HG03565 (cell line): ENCODE measurements at regions not wholly inside any gene's neighbourhood (a gene's known extent, or its start where the extent isn't known, plus 50 kb on each side); places are given as distances from the start of the nearest gene placed in this dataset.

Experiments
- ATAC-seq: cut with Tn5 transposase; IDR thresholded peaks from one replicate; pipeline ENCODE4 v1.9.1; 2021; ENCODE audit warnings: mild to moderate bottlenecking, moderate library complexity; ENCODE audit not compliant: unreplicated experiment

DNA sequence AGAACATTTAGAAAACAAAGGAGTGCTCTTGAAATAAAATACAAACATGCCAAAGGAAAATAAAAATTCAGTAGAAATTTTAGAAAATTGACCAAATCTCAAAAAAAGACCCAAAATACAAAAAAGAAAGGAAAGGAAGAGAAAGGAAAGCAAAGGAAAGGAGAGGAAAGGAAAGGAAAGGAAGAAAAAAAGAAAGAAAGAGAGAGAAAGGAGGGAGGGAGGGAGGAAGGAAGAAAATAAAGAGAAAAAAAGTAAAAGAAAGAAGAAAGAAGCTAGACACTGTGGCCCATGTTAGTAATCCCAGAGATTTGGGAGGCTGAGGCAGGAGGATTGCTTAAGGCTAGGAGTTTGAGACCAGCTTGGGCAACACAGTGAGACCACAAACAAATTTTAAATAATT, 500.1 kb upstream of the VRK2 start:
- ATAC-seq, result no peak

- peak; percentile 75 for ATAC-seq
Measured at GRCh38 chr2:57549642-57550102, 496.9 kb upstream of the VRK2 start.

DNA sequence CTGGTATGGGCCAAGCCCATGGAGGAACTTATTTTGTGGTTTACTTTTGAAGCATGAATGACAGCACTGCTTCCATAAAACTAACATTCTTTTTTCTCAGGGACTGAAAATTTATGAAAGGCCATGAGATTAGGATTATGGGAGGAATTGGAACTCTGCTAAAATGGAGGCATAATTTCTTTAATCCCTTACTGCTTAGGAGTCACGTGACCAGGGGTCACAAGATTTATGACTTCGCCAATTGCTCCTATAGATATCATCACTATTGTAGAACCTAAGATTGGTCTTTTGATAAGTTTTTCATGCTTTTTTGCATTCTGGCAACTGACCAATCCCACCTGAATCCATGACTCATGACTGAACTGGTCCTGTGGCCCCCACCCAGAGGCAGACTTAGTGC, 495.7 kb upstream of the VRK2 start:
- no peak for ATAC-seq

DNA sequence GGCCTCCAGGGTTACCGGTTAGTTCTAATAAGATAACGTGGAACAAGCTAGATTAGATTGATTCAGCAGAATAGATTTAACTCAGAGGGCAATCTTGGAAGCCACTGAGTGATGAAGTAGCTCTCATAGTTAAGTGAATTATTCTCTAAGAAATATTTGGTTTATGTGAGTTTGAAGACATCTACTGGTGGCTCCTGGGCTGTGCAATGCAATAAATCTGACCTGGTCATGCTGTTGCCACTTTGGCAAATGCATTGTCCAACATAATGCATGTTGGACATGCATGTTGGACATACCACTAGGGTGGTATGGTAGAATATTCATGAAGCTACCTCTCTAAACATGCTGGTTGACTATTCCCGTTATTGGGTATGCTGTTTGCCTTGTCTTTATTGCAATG, 493.7 kb upstream of the VRK2 start:
- ATAC-seq, result no peak

DNA sequence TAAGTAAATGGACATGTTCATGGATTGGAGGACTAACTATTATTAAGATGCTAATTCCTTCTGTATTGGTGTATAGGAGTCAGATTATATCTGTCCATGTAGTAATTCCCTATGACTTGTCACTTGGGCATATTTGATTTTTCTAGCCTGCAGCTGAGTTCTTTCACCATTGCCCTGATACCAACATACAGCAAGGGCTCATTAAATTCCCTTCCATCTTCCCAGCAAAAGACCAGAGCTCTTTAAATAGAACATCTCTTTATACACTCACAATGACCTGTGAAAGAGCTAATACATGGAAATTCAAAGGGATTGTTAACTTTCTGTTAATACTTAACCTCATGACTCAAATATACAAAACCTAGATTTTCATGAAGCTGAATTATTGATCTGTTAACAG, 492.3 kb upstream of the VRK2 start:
- ATAC-seq, result no peak

DNA sequence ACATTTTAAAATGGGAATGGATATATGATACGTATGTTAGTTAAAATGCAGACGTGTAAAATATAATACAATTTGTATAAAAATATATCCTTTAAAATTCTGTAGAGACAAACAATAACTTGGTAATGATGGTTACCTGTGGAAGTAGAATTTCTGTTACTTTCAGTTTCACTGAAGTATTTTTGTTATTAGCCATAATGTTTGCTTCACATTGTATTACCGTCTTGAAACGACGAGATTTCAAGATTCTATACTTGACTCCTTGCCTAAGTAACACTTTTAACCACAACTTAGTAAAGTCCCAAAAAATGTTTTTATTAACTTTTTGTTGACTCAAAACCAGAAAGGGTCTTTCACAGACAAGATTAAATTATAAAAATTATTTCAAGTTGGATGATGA, 488.3 kb upstream of the VRK2 start:
- ATAC-seq, result no peak

GRCh38 chr2:57562495-57562894, 484.1 kb upstream of the VRK2 start:
- no peak for ATAC-seq

GRCh38 chr2:57563015-57563414, 483.6 kb upstream of the VRK2 start:
- no peak for ATAC-seq

GRCh38 chr2:57567245-57567644, 479.4 kb upstream of the VRK2 start:
- ATAC-seq, result no peak

DNA sequence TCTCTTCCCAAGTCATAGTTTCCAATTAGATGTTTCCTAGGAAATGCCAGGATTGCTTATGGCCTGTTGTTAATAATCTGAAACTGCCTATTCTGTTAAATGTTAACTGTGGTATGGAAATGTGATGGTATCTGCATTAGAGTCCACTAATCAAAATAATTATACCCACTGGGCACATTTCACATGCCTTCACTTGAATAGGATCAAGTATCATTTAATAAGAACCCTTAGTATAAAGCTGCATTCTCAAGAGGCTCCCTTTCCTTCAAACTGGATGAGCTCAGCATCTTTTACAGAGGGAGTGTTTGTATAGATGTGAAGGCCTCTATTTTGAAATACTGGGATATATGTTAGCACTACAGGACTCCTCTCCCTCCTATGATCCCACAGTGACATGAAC, 477.2 kb upstream of the VRK2 start:
- no peak for ATAC-seq

GRCh38 chr2:57570961-57571360, 475.6 kb upstream of the VRK2 start:
- ATAC-seq, result peak; percentile 45

DNA sequence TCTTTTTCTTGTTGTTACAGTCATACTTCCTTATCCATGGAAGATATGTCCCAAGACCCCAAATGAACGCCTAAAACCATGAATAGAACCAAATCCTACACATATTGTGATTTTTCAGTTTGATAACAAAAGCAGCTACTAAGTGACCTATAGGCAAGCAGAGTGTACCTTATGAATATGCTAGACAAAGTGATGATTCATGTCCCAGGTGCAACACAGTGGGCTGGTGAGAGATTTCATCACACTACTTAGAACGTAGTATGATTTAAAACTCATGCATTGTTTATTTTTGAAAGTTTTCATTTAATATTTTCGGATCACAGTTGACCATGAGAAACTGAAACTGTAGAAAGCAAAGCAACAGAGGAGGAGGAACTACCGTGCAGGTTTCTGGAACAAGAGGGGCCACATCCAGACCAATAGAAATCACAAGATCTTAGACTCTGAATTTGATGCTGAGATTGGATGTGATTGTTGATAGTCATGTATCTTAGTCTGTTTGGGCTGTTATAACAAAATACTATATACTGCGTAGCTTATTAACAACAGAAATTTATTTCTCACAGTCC, 470.8 kb upstream of the VRK2 start:
- no peak for ATAC-seq

GRCh38 chr2:57576983-57577382, 469.6 kb upstream of the VRK2 start:
- ATAC-seq, result no peak

DNA sequence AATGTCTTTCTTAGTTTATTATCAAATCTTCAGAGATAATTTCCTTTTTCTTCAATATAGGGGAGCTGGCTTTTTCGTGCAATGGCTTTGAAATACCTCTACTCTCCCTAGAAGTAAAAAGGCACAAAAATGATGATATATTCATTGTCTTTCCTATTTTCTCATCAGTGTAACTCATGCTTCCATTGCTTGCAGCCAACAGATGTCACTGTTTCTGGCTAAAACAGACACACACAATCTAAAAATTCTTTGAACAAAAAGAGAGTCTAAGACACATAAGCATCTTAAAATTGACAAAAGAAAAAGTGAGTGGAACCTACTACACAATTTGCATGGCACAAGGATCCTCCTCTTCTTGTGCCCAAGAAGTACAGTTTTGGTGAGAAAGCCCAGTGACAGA, 448.7 kb upstream of the VRK2 start:
- ATAC-seq, result no peak

GRCh38 chr2:57598551-57598950, 448.1 kb upstream of the VRK2 start:
- ATAC-seq, result no peak

DNA sequence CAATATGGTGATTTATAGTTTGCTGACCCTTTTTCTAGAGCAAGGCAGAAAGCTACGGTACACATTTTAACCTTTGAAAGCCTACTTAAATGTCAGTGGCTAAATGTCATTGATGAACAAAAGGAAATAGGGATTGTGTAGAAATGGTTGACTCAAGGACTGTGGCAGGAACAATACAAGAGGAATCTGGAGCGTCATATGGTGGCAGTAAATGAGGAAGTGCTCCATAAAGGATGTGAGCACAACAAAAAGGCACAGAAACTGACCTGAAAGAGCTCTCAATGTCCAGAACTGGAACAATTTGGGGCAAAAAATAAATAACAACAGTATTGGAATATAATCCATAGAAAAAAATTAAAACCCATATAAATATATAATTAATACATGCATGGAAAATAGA, 443.9 kb upstream of the VRK2 start:
- no peak for ATAC-seq

- ATAC-seq, result no peak
Measured at GRCh38 chr2:57614988-57615387, 431.6 kb upstream of the VRK2 start.

DNA sequence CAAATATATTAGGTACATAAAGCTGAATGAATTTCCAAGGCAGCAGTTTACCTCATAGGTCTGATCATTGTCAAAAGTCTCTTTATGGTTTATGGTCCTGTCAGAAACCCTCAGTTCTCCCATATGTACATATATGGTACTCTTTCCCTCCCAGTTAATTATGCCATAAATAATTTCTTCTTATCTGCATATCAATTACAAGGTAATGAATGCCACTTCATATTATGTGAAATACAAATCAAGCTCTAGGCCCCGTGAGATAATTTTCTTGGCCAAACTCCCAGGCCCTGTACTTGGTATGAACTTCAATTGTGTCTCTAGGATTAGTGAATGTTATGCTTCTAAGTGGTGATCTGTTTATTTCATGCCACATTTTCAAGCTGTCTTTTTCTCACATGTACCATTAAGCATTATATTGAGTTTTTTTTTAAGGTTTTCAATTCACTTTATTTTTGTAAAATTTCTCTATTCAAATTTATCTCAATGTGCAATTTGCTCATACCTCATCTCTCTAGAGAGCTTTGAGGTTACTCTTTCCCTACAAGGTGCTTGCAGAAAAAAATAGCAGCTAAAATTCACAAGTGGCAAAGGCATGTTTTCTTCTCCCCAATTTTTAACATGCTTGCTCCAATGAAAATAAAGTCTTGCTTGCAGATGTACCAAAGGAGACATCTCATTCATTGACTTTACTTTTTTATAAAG, 430.6 kb upstream of the VRK2 start:
- no peak for ATAC-seq

GRCh38 chr2:57617318-57617717, 429.3 kb upstream of the VRK2 start:
- no peak for ATAC-seq

GRCh38 chr2:57621122-57621663, 425.4 kb upstream of the VRK2 start:
- no peak for ATAC-seq

DNA sequence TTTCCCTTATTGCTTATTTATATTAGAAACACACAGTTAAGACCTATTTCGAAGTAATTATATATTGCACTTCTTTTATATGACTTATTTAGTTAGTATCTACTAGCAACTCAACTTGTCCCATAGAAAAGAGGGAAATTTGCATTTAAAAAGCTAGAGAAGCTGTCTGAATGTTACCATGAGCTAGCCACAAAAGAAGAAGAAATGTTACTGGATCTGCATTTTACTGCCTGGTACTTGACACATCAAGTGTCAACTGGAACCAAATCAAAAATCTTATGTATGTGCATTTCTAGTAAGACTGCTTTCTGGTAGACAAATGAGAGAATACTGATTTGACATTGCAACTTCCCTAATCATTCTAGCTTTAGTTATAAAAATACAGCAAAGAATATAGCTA, 424.6 kb upstream of the VRK2 start:
- no peak for ATAC-seq

DNA sequence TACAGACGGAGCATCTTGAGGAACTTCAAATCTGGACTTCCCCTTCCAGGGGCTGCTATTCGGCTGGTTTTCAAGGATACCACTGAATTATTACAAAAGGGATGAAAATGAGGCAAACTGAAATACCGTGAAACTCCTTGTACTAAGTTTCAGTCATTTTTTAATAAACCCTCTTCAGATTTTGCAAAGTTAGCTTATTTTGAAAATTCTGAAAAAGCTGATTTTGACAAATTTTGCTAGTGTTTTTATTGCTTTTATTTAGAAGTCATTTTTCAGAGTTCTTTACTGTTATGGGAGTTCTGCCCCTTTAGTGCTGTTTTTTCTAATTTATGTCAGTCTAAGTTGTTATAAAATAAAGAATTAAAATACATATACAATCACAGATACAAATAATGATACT, 390.4 kb upstream of the VRK2 start:
- no peak for ATAC-seq

- ATAC-seq, result no peak
Measured at GRCh38 chr2:57669570-57669969, 377.0 kb upstream of the VRK2 start.
